ENCODE measurements at regions not wholly inside any gene's neighbourhood (a gene's known extent, or its start where the extent isn't known, plus 50 kb on each side); places are given as distances from the start of the nearest gene placed in this dataset.

DNA sequence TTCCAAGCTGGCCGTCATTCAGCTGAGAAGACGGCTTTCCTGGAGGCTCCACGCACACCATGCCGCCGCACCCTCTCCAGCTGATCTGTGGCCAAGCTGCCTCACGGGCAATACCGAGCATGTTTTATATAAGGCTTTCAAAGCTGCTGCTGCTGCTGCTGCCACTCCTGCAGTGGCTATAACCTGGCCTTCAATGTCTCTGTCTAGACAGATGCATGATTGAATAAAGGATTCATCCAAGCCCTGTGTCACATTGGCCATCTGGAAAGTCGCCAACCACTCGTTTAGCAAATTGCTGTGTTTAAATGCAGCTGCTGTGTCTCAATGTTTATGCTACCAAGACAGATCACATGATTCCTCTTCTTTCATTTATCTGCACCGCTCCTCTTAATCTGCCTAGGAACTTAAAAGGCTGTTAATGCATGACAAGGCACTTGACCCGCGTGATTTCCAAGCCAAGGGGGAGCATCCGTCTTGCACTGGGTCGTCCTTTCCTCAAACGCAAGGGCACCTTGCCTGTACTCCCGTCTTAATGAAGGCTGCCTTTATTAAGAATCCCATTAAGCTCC is 114.3 kb downstream of the TEX26 start:
- TF ChIP-seq, protein P1, sequence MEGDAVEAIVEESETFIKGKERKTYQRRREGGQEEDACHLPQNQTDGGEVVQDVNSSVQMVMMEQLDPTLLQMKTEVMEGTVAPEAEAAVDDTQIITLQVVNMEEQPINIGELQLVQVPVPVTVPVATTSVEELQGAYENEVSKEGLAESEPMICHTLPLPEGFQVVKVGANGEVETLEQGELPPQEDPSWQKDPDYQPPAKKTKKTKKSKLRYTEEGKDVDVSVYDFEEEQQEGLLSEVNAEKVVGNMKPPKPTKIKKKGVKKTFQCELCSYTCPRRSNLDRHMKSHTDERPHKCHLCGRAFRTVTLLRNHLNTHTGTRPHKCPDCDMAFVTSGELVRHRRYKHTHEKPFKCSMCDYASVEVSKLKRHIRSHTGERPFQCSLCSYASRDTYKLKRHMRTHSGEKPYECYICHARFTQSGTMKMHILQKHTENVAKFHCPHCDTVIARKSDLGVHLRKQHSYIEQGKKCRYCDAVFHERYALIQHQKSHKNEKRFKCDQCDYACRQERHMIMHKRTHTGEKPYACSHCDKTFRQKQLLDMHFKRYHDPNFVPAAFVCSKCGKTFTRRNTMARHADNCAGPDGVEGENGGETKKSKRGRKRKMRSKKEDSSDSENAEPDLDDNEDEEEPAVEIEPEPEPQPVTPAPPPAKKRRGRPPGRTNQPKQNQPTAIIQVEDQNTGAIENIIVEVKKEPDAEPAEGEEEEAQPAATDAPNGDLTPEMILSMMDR (IDR thresholded peaks at IDR 0.05): no peak
- TF ChIP-seq POLR2AphosphoS5 (IDR thresholded peaks at IDR 0.05): peak in 2 of 4 donors; percentile 21 to 22
